Activated naive CD8-positive, alpha-beta T cell treated with anti-CD3 and anti-CD28 coated beads, Interleukin-2, amount 50 U/mL, for 16 hours (primary cell): ENCODE measurements at regions not wholly inside any gene's neighbourhood (a gene's known extent, or its start where the extent isn't known, plus 50 kb on each side); places are given as distances from the start of the nearest gene placed in this dataset.

ENCODE experiments used
- DNase-seq: peaks from one replicate; pipeline ENCODE4 v3.0.0-alpha.2; 2020; ENCODE audit warnings: low read depth, low spot score

DNA sequence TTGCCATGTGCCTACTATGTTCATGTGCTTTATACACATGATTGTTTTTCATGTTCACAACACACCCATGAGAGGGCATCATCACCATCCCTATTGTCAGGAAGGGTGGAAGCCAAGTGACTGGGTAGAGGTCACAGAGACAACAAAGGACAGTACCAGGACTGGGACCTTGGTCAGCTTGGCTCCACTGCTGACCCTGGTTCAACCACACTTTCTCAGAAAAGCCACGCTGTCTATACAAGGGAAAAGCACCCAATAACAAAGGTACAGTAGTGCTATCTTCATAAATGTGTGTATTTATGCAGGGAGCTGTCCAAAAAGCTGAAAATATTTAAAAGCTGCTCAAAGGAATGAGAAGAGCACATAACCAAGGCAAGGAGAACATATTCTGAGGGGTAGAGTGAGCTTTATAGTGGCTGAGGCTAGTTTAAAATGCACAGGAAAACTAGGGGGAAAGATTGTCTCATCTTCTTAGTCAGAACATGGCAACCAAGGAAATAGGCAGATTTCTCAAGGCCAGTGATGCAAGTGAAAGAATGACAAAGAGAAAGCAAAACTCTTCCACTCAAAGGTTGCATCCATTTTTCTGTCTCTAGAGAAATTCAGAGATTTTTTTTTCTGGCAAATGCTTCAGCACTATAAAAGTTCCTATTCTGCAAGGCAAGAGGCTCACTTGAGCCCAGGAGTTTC is 415.0 kb downstream of the FOXO1 start:
- DNase-seq, result no peak

- no peak for DNase-seq
Measured at GRCh38 chr13:40252241-40252640, 414.2 kb downstream of the FOXO1 start.

DNA sequence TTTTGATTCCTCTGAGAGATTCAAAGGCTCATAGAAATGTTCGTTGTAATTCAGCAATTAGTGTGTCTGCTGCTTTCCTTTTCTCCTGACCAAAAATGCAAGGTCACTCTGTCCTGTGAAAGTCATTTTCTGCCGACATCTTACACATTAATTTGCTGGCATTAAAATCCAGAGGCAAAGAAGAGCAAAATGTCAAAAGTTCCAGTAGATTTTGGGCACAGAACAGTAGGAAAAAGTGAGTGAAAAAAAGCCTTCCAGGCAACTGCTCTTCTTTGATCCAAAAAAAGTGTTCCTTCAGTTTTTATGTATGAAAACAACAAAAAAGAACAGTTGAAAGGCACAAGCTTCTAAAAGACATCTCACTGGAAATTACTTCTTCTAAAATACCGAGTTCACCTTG is 413.8 kb downstream of the FOXO1 start:
- DNase-seq, result no peak

GRCh38 chr13:40254394-40254793 is 412.0 kb downstream of the FOXO1 start:
- DNase-seq, result no peak

- no peak for DNase-seq
Measured at GRCh38 chr13:40255551-40255950, 410.9 kb downstream of the FOXO1 start.

- no peak for DNase-seq
Measured at GRCh38 chr13:40259899-40260298, 406.5 kb downstream of the FOXO1 start.

DNA sequence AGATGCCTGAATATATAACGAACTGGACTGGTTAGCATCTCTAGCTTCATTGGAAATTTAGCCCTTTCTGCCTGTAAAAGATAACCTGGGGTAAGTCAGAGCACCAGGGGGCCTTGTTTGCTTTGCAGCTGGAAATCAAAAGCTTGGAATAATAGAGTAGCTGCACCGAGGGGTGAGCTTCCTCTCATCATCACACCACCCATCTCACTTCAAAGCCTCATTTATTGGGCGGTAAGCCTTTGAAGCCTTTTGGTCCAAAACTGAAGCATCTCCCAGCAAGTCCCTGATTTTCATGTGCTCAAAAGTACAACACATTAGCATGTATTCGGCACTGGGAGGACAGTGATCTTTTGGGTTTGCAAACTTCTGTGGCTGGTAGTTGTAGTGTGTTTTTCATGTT is 405.1 kb downstream of the FOXO1 start:
- DNase-seq, result no peak

GRCh38 chr13:40261947-40262346 is 404.5 kb downstream of the FOXO1 start:
- DNase-seq, result no peak

DNA sequence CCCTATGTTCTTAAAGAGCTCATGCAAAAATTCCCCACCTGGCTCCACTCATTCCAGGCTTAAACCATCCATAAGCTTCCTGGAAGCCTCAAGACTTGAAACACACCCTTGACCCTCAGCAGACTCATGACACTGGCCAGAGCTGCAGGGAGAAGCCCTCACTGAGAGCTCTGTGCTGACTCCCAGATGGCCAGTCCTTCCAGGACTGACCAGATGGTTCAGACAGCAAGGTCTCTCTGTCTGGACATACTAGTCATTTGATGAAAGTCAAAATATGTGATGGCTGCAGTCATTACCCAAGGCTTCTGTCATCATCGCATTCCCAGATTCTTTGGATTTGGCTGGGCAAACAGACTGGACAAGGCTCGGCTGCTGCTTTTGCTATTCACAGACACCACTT is 397.4 kb downstream of the FOXO1 start:
- DNase-seq, result no peak

DNA sequence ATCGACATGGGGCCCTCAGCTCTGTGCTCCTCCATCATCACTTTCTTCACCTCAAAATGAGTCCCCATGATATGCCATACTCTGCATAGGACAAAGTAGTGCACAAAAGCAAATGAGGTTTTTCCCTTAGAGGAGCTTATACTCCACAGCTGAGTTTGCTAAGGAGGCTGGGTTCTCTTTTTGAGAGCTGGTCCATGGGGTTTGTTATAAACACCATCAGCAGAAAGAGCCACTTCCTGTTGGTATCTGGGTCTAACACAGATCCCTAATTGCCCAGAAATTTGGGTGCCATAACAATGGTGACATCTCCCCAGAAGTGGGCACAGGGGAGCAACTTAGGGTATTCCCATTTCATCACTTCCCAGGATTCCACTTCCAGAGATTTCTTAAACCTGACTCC is 395.7 kb downstream of the FOXO1 start:
- no peak for DNase-seq

DNA sequence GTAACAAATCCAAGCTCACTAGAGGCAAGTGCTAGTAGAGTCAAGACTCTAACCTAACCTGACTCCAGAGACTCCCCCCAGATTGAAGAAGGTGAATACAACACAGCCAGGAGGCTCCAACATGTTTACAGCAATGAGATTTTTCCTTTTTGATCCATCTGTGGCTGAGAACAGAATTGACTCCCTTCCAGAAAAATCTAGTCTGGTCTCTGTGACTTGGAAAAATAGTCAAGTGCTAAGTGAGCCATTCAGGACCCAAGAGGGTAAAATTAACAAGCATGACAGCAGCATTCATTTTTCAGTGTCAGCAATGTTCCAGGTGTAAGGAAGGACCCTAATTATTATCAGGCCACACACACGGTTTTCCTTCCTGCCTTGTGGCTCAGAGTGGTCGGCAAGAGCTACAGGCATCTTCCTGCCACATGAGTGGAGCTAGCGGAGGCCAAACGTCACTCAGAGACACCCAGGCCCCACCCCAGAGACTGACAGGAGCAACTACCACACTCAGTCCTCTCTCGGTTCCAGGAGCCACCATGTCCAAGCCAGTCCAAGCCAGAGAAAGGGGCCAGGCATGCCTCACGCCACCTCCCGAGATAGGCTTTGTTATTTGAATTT is 395.1 kb downstream of the FOXO1 start:
- no peak for DNase-seq

- DNase-seq, result no peak
Measured at GRCh38 chr13:40271931-40272775, 394.3 kb downstream of the FOXO1 start.

DNA sequence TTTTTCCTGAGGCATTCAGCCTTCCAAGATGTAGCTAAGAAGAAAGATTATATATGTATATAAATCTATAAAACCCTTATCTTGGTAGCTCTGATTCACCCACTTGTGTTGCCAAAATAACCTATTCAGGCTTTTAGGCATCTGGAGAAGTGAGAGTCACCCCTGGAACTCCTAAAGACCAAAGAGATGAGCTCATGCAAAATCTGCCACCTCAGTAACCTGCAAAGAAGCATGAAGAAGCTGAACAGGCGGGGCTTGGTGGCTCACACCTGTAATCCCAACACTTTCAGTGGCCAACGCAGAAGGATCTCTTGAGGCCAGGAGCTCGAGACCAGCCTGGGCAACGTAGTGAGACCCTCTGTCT is 393.7 kb downstream of the FOXO1 start:
- no peak for DNase-seq

- no peak for DNase-seq
Measured at GRCh38 chr13:40273253-40274025, 393.0 kb downstream of the FOXO1 start.

- no peak for DNase-seq
Measured at GRCh38 chr13:40274103-40274502, 392.3 kb downstream of the FOXO1 start.

GRCh38 chr13:40275155-40275554 is 391.3 kb downstream of the FOXO1 start:
- DNase-seq, result no peak

DNA sequence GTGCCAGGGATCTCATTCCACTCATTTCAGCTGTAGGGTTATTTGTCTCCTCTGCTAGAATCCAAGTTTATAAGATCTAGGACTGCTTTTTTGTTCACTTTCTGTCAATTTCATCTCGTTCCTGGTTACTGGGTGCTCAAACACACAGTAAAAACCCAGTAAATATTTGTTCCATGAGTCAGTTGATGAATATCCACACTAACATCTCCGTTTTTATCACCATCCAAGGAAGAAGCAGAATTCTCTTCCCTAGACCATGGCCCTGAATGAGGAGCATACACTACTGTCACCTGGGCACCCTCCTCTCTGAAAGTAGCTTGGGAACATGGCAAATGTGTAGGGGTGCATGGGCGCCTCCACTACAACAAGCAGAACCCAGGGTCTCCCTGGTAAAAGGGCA is 390.8 kb downstream of the FOXO1 start:
- DNase-seq, result no peak

DNA sequence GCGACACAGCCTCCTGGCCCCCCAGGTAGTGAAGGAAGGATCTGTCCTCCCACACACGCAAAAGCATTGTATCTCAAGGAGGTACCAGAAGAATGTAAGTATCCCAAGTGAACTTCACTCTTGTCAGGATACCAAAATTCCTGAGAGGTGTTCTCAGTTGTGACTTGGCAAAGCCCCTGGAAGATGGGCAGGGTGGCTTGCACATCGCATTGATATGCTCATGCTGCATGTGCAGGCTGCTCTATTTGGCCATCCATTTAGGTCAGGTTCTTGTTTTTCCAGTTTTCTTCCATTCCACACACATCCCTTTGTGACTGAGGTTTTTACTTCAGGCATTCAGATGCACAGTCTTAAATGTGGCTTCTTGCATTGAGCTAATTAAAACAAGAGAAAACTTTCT is 382.8 kb downstream of the FOXO1 start:
- DNase-seq, result no peak

GRCh38 chr13:40285634-40286033 is 380.8 kb downstream of the FOXO1 start:
- no peak for DNase-seq

GRCh38 chr13:40287428-40287827 is 379.0 kb downstream of the FOXO1 start:
- DNase-seq, result no peak

DNA sequence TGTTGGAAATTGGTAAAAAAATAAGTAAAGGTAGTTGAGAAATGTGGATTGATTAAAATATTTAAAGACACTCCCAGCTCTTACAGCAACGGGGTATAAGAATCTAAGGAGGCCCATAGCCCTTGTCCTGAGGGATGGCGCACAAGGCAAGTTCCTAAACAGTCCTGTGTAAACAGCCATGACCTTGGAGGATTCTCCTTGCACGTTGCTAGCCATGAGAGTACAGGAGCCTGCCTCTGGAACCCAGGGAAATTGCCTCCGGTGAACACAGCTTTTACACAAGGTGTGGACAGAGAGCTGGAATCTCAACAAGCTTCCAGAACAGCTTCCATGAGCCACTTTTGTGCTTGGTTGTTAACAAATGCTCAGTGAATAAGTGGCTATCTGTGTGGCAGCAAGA is 378.2 kb downstream of the FOXO1 start:
- DNase-seq, result no peak

DNA sequence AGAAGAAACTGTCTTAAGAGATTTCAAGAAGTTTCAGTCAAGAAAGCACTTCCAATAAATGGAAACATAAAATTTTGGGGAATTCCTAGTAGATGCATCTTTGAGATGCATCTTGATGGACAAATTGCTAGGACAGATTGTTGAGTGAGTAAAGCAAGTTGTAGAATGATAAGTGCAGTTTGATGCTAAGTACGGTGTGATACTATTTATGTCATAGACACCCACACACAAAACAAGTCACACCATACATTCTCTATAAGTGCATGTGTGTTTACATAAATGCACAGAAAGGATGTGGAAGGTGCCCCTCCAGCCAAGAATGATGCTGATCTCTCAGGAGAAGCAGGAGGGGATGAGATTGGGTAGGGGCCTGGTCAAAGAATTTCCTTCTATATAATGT is 375.7 kb downstream of the FOXO1 start:
- no peak for DNase-seq
